ENCODE measurements at regions not wholly inside any gene's neighbourhood (a gene's known extent, or its start where the extent isn't known, plus 50 kb on each side); places are given as distances from the start of the nearest gene placed in this dataset.
"Not testable (repeated sequence)": the region's sequence is repeated elsewhere in the genome, so short reads cannot be mapped to it uniquely, and the experiment has no call there.

GRCh38 chr14:87241018-87241768 lies 751.8 kb downstream of the GALC start:
- DNase-seq (ENCODE audit: low read depth) = no peak

DNA sequence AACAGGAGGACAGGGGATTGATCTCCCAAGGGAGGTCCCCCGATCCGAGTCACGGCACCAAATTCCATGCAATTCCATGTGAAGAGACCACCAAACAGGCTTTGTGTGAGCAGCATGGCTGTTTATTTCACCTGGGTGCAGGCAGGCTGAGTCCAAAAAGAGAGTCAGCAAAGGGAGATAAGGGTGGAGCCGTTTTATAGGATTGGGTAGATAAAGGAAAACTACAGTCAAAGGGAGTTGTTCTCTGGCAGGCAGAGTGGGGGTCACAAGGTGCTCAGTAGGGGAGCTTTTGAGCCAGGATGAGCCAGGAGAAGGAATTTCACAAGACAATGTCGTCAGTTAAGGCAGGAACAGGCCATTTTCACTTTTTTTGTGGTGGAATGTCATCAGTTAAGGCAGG lies 752.7 kb downstream of the GALC start:
- DNase-seq (ENCODE audit: low read depth) = not testable (repeated sequence)

- DNase-seq (ENCODE audit: low read depth) = no peak
Observed at GRCh38 chr14:87233806-87234384, 759.1 kb downstream of the GALC start.

DNA sequence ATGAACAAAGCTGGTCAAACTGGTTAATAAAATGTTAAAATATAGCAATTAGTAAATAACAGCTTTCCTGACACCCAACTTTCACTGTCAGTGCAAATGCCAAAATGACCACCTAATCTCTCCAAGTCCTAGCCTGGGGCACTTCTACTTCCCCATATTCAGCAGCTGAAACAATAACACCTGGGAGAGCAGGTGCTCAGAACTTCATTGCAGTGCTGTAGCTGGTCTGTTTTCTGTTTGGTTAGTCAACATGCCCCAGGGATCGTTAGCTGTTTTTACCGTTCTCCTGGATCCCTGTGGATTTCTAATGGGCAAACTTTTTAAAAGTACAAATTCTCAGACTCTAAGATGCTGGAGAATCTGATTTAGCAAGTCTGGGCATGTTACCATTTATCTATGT lies 759.7 kb downstream of the GALC start:
- DNase-seq (ENCODE audit: low read depth) = no peak

DNA sequence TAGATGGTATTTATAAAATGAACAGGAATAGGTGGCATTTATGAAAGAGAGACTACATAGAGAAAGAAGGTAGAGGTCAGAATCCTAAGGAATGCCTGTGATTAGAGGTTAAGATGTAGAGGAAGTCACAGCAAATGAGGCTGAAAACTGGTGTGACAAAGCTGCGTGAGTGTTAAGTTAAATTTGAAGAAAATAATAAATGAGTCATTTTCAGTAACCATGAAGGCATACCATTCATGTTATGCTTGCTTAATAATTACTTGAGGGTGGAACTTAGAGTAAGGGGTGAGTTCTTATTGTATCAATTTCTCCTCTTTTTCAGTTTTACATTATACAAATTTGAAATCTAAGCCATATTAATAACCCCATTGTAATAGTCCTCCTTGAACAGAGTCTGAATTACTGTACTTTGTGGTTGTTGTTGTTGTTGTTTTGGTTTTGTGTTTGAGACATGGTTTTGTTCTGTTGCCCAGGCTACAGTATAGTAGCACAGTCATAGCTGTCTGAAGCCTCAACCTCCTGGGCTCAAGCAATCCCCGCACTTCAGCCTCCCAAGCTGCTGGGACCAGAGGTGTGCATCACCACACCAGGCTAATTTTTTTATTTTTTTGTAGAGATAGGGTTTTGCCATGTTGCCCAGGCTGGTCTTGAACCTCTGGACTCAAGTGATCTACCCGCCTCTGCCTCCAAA lies 761.5 kb downstream of the GALC start:
- DNase-seq (ENCODE audit: low read depth) = no peak

DNA sequence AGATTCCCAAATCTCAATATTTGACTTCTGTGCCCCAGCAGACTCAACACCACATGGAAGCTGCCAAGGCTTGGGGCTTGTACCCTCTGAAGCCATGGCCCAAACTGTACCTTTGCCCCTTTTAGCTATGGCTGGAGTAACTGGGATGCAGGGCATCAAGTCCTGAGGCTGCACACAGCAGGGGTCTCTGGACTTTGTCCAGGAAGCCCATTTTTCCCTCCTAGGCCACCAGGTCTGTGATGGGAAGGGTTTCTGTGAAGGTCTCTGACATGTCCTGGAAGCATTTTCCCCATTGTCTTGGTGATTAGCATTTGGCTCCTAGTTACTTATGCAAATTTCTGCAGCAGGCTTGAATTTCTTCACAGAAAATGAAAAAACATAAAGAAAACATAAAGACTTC lies 762.3 kb downstream of the GALC start:
- no peak for DNase-seq (ENCODE audit: low read depth)

GRCh38 chr14:87229131-87229530 lies 763.9 kb downstream of the GALC start:
- DNase-seq (ENCODE audit: low read depth) = no peak

DNA sequence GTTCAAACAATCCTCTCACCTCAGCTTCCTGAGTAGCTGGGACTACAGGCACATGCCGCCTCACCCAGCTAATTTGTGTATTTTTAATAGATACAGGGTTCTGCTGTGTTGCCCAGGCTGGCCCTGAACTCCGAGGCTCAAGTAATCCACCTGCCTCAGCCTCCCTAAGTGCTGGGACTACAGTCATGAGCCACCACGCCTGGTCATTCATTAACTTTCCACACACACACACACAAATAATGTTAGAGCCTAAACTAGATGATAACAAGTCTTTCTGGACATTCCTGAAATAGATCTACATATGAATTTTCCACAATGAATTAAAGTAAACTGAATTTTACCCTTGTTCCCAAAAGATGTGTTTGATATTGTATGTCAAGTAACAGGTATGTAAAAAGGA lies 776.0 kb downstream of the GALC start:
- DNase-seq (ENCODE audit: low read depth) = no peak

DNA sequence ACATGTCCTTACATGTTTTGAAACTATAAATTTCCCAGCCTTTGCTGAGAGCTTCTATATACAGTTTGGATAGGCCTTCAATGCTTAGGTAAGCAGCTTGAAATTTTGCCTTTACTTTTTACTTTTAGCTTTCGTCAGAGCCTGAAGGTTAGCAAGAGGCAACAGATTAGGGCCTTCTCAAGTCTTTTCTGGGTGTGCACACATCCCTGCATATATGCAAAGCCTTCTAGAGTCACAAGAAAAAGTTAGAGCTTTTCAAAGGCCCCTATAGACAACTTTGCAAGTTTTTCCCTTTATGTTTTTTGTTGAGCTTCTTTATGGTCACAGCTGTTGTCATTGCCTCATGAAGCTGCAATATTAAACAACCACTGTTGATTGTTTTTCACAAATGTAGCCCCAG lies 778.4 kb downstream of the GALC start:
- DNase-seq (ENCODE audit: low read depth) = no peak

DNA sequence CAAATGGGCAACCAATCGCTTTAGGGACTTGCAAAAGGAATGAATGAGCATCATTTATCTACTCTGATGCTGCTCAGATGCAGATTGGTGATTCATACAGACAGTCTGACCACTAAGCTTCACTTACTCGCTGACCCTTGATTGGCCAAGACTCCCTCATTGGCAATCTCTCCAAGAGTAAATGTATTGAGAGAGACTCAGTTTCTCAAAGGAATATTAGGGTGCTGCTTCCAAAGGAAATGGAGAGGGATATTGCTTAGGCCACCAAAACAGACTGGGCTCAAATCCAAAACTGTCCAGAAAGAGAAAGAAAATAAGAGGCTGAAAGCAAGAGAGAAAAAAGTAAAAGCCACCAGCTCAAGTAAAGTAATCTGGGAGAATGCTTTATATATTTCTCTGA lies 785.2 kb downstream of the GALC start:
- DNase-seq (ENCODE audit: low read depth) = no peak

GRCh38 chr14:87205811-87206210 lies 787.2 kb downstream of the GALC start:
- DNase-seq (ENCODE audit: low read depth) = no peak

DNA sequence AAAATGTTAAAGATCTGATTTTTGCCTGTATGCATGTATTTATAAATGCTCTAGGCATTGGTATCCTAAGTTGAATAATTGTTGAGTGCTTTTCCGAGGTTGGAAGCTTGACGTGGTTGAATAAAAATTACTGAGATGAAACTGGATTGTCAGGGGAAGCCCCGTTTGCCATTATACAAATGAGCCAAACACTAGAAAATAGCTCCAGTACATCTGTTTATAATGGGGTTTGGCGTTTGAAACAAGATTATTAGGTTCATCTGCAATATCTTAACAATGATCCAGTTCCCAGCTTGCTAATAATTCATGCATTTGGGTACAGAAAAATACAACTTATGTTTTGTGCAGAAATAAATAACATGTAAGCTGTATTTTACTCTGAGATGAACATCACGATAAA lies 789.6 kb downstream of the GALC start:
- no peak for DNase-seq (ENCODE audit: low read depth)

DNA sequence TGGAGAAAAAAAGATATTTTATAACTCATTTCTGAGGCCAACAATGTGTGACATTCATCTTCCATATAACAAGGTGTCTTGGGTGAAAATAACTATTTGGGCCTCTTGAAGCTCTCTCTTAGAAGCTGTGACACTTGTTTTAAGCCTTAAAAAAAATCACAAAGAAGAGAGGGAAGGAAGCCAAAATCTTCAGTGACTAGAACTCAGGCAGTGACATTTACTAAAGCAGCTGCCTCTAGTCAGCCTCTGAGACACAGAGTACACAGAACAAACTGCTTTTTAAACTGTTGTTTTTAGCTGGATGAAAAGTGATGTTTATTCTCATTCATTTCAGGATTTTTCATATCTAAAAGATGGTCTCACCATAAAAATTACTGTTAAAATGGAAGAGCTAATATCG lies 793.6 kb downstream of the GALC start:
- no peak for DNase-seq (ENCODE audit: low read depth)

- DNase-seq (ENCODE audit: low read depth) = no peak
Observed at GRCh38 chr14:87196436-87196835, 796.5 kb downstream of the GALC start.

- no peak for DNase-seq (ENCODE audit: low read depth)
Observed at GRCh38 chr14:87187786-87188185, 805.2 kb downstream of the GALC start.

DNA sequence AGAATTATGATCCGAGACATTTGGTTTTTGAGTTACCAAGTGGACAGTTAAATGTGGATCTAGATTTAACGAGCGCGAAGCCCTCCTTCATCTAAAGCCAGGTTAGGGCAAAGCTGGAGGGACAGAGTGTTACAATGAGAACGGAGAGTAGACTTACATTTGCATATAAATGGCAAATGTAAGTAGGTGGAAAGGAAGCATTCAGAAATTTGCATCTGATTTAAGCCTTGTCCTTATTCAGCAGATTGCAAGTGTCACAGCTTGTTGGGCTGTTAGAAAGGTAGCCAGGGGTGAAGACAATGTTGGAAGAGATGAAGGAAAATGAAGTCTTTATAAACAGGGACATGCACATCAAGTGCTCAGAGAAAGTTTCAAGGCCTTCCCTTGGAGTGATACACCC lies 806.2 kb downstream of the GALC start:
- no peak for DNase-seq (ENCODE audit: low read depth)

GRCh38 chr14:87185961-87186560 lies 806.9 kb downstream of the GALC start:
- no peak for DNase-seq (ENCODE audit: low read depth)

GRCh38 chr14:87184180-87184579 lies 808.8 kb downstream of the GALC start:
- no peak for DNase-seq (ENCODE audit: low read depth)

DNA sequence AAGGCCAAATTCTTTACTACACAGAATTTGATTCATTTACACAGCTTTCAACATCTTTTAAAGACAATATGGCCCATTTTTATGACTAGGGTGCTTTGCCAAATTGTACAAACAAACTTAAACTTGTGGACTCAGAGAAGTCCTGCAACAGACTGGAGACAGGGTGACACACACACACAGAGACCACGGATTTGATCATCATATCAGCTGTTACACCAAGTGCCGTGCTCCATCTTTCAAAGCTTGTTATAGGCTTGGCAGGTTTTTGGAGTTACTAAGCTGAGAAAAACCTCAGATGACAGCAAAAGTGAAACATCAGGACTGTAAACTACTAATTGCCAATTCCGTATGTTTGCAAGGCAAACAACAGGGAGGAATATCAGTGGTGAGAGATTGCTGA lies 811.7 kb downstream of the GALC start:
- DNase-seq (ENCODE audit: low read depth) = no peak

DNA sequence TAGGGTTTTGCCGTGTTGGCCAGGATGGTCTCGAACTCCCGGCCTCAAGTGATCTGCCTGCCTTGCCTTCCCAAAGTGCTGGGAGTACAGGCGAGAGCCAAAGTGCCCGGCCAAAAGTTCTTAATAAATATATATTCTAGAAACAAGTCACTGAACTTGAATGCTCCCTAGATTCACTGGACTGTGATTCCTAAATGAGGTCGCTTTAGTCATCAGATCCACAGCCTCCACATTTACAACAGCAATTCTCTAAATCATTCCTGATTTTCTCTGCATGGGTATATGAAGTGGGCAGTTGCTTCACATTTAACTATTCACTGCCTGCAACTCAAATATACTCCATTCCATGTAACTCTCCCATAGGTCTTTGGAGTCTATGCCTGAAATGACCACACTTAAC lies 813.0 kb downstream of the GALC start:
- no peak for DNase-seq (ENCODE audit: low read depth)

DNA sequence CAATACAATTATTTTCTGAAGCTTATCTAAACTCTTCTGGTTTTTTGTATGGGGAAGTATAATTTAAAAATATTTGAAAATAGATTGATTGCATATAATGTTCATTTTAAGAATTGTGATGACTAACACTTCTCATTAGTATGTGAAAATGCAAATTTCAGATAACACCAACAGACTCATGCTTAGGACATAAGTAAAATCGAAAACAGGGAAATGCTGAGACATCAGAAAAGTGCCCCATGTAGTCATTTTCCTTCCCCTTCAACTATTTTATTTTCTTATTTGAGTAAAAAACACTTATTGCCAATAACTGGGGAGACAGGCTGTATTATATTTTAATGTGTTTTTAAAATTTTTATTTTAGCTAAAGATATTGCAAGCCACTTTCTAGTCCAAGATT lies 814.7 kb downstream of the GALC start:
- DNase-seq (ENCODE audit: low read depth) = no peak

DNA sequence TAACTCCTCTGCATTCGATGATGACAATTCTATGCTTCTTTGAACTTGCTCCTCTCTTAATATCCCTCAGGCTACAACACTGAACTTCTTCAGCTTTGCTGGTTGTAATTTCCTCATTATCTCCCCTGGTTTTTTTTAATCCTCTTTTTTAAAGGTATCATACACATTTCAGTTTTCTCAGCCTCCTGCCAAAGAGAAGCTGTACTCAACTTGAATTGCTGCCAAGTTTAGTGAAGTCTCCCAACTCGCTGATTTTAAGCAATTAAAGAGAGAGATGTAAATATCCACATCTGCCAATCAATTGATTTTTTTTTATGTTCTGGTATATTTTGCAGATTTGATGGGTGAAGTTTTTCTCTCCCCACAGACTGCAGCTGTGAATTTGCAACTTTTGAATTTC lies 817.8 kb downstream of the GALC start:
- DNase-seq (ENCODE audit: low read depth) = no peak

DNA sequence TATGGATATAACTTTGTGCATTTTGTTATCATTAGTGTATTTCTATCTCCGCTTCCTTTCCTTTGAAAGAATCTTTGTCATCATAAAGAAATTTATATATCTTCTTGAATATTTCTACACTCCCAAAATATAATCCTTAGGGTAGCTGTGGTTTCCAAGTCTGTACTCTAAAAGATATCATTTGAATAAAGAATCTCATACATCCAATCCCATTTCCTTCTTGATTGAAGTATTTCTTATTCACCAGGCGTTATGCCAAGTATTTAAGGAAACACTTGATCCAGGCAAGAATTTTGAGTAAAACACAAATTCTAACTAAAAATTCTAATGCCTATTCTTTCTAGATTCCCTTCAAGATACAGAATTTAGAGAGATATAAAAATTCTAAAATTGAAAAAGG lies 821.8 kb downstream of the GALC start:
- DNase-seq (ENCODE audit: low read depth) = no peak
